GM23338 (cell line): ENCODE measurements at regions not wholly inside any gene's neighbourhood (a gene's known extent, or its start where the extent isn't known, plus 50 kb on each side); places are given as distances from the start of the nearest gene placed in this dataset.

Experiments used
- ATAC-seq: fragments of 200-7000 bp; cut with Tn5 transposase; 3 replicates; pipeline ENCODE4 v1.9.1; 2020
- DNase-seq: peaks from one replicate; pipeline ENCODE4 v3.0.0-alpha.2; 2015; ENCODE audit warnings: low spot score
- H2AFZ ChIP-seq: fragments of 200-600 bp; sonication (generic); 2 replicates; pipeline ENCODE4 v1.8.0; 2016; ENCODE audit warnings: antibody characterized with exemption, mild to moderate bottlenecking, moderate library complexity
- H3F3A ChIP-seq: fragments of 200-600 bp; sonication (generic); replicated peaks from 2 replicates; pipeline ENCODE4 v1.8.0; 2017; ENCODE audit warnings: antibody characterized with exemption, mixed run types, low read depth
- H3K27ac ChIP-seq: fragments of 200-600 bp; sonication (generic); 2 replicates; pipeline ENCODE4 v1.6.1; 2016; ENCODE audit warnings: low read depth
- H3K27me3 ChIP-seq: fragments of 200-600 bp; sonication (generic); 2 replicates; pipeline ENCODE4 v1.8.0; 2016; ENCODE audit warnings: mild to moderate bottlenecking, mixed run types, moderate library complexity; ENCODE audit not compliant: insufficient read depth
- H3K36me3 ChIP-seq: fragments of 200-600 bp; sonication (generic); 2 replicates; pipeline ENCODE4 v1.8.0; 2016; ENCODE audit warnings: mild to moderate bottlenecking; ENCODE audit not compliant: insufficient read depth
- H3K4me1 ChIP-seq: fragments of 200-600 bp; sonication (generic); 2 replicates; pipeline ENCODE4 v1.8.0; 2016; ENCODE audit warnings: mild to moderate bottlenecking, moderate library complexity; ENCODE audit not compliant: insufficient read depth
- H3K4me2 ChIP-seq: fragments of 200-600 bp; sonication (generic); 2 replicates; pipeline ENCODE4 v1.7.1; 2017; ENCODE audit warnings: mixed run types
- H3K4me3 ChIP-seq: fragments of 200-600 bp; sonication (generic); 2 replicates; pipeline ENCODE4 v1.6.1; 2016; ENCODE audit warnings: mixed run types
- H3K79me2 ChIP-seq: fragments of 200-600 bp; sonication (generic); replicated peaks from 2 replicates; pipeline ENCODE4 v1.8.0; 2017; ENCODE audit warnings: mild to moderate bottlenecking; ENCODE audit not compliant: insufficient read depth
- H3K9me2 ChIP-seq: fragments of 200-600 bp; sonication (generic); 2 replicates; pipeline ENCODE4 v1.8.0; 2017; ENCODE audit not compliant: insufficient read depth
- H4K20me1 ChIP-seq: fragments of 200-600 bp; sonication (generic); replicated peaks from 2 replicates; pipeline ENCODE4 v1.8.0; 2017; ENCODE audit warnings: mild to moderate bottlenecking; ENCODE audit not compliant: insufficient read depth
- H3K27ac Mint-ChIP-seq: 2 replicates; pipeline ENCODE4 v1.8.0; 2020; ENCODE audit warnings: inconsistent platforms, mild to moderate bottlenecking, moderate library complexity, mixed read lengths
- H3K27me3 Mint-ChIP-seq: 3 replicates; pipeline ENCODE4 v1.8.0; 2022; ENCODE audit warnings: low read depth, mild to moderate bottlenecking, moderate library complexity, mixed read lengths, inconsistent platforms; ENCODE audit not compliant: insufficient read depth, poor library complexity
- H3K36me3 Mint-ChIP-seq: 3 replicates; pipeline ENCODE4 v1.8.0; 2021; ENCODE audit warnings: low read depth, mild to moderate bottlenecking, inconsistent platforms, moderate library complexity, mixed read lengths
- H3K4me1 Mint-ChIP-seq: 3 replicates; pipeline ENCODE4 v1.8.0; 2020; ENCODE audit warnings: mild to moderate bottlenecking, inconsistent platforms, mixed read lengths
- H3K4me3 Mint-ChIP-seq: 3 replicates; pipeline ENCODE4 v1.8.0; 2021; ENCODE audit warnings: moderate library complexity, mild to moderate bottlenecking, inconsistent platforms, mixed read lengths
- H3K9me3 Mint-ChIP-seq: 3 replicates; pipeline ENCODE4 v1.8.0; 2020; ENCODE audit warnings: moderate library complexity, mild to moderate bottlenecking, inconsistent platforms, mixed read lengths
- CREB1 ChIP-seq: fragments of 250-450 bp; sonication (Bioruptor Pico); IDR thresholded peaks from 2 replicates; pipeline ENCODE4 v1.5.0; 2020; ENCODE audit warnings: low read depth, mild to moderate bottlenecking, moderate library complexity
- EZH2phosphoT487 ChIP-seq: fragments of 200-600 bp; sonication (generic); IDR thresholded peaks from one replicate; pipeline ENCODE4 v1.8.1; 2018; ENCODE audit warnings: antibody characterized with exemption; ENCODE audit not compliant: unreplicated experiment
- JUNB ChIP-seq: IDR thresholded peaks from one replicate; pipeline ENCODE4 v1.6.1; 2016; ENCODE audit warnings: antibody characterized with exemption; ENCODE audit not compliant: unreplicated experiment
- POLR2AphosphoS5 ChIP-seq: IDR thresholded peaks from 2 replicates; pipeline ENCODE4 v1.6.1; 2016; ENCODE audit warnings: antibody characterized with exemption, low read depth
- ZNF114 ChIP-seq: fragments of 250-450 bp; sonication (Bioruptor Pico); IDR thresholded peaks from 2 replicates; pipeline ENCODE4 v1.5.0; 2020; ENCODE audit warnings: mild to moderate bottlenecking, moderate library complexity
- ZNF331 ChIP-seq: fragments of 250-450 bp; sonication (Bioruptor Pico); IDR thresholded peaks from 2 replicates; pipeline ENCODE4 v1.5.0; 2020; ENCODE audit warnings: low read depth, mild to moderate bottlenecking, moderate library complexity
- TF ChIP-seq, protein P1 (sequence below): fragments of 250-450 bp; sonication (Bioruptor Pico); IDR thresholded peaks from 2 replicates; pipeline ENCODE4 v1.5.0; 2020; ENCODE audit warnings: mild to moderate bottlenecking, moderate library complexity

- H2AFZ ChIP-seq: peak overlapping the region; percentile 73; the same call in 1 of the 2 replicates
- no peak overlapping the region for H3K4me2 ChIP-seq
- H3K36me3 ChIP-seq: no peaks in the 10 kb centered on the region
- ATAC-seq (no peak), DNase-seq (no peak)
- Mint-ChIP-seq H3K4me1 (peaks cover 23% of the 10 kb centered on the region; the same call in 2 of the 3 replicates), H3K27me3 (no peaks in the 10 kb centered on the region), H3K4me3 (no peak overlapping the region), H3K9me3 (no peaks in the 10 kb centered on the region), H3K27ac (no peak overlapping the region; the same call in 1 of the 2 replicates), H3K36me3 (no peaks in the 10 kb centered on the region)
- peaks cover 12% of the 10 kb centered on the region for H3K4me1 ChIP-seq
- H4K20me1 ChIP-seq: no peaks in the 10 kb centered on the region
- no peaks in the 10 kb centered on the region for H3K79me2 ChIP-seq
- H3K27ac ChIP-seq: no peak overlapping the region
- H3F3A ChIP-seq: no peaks in the 10 kb centered on the region
- H3K4me3 ChIP-seq: no peak overlapping the region
- TF ChIP-seq POLR2AphosphoS5 (no peak), ZNF331 (no peak), CREB1 (CRISPR knock-in tag) (no peak), ZNF114 (CRISPR knock-in tag) (no peak), JUNB (no peak), EZH2phosphoT487 (no peak)
- TF ChIP-seq, protein P1, sequence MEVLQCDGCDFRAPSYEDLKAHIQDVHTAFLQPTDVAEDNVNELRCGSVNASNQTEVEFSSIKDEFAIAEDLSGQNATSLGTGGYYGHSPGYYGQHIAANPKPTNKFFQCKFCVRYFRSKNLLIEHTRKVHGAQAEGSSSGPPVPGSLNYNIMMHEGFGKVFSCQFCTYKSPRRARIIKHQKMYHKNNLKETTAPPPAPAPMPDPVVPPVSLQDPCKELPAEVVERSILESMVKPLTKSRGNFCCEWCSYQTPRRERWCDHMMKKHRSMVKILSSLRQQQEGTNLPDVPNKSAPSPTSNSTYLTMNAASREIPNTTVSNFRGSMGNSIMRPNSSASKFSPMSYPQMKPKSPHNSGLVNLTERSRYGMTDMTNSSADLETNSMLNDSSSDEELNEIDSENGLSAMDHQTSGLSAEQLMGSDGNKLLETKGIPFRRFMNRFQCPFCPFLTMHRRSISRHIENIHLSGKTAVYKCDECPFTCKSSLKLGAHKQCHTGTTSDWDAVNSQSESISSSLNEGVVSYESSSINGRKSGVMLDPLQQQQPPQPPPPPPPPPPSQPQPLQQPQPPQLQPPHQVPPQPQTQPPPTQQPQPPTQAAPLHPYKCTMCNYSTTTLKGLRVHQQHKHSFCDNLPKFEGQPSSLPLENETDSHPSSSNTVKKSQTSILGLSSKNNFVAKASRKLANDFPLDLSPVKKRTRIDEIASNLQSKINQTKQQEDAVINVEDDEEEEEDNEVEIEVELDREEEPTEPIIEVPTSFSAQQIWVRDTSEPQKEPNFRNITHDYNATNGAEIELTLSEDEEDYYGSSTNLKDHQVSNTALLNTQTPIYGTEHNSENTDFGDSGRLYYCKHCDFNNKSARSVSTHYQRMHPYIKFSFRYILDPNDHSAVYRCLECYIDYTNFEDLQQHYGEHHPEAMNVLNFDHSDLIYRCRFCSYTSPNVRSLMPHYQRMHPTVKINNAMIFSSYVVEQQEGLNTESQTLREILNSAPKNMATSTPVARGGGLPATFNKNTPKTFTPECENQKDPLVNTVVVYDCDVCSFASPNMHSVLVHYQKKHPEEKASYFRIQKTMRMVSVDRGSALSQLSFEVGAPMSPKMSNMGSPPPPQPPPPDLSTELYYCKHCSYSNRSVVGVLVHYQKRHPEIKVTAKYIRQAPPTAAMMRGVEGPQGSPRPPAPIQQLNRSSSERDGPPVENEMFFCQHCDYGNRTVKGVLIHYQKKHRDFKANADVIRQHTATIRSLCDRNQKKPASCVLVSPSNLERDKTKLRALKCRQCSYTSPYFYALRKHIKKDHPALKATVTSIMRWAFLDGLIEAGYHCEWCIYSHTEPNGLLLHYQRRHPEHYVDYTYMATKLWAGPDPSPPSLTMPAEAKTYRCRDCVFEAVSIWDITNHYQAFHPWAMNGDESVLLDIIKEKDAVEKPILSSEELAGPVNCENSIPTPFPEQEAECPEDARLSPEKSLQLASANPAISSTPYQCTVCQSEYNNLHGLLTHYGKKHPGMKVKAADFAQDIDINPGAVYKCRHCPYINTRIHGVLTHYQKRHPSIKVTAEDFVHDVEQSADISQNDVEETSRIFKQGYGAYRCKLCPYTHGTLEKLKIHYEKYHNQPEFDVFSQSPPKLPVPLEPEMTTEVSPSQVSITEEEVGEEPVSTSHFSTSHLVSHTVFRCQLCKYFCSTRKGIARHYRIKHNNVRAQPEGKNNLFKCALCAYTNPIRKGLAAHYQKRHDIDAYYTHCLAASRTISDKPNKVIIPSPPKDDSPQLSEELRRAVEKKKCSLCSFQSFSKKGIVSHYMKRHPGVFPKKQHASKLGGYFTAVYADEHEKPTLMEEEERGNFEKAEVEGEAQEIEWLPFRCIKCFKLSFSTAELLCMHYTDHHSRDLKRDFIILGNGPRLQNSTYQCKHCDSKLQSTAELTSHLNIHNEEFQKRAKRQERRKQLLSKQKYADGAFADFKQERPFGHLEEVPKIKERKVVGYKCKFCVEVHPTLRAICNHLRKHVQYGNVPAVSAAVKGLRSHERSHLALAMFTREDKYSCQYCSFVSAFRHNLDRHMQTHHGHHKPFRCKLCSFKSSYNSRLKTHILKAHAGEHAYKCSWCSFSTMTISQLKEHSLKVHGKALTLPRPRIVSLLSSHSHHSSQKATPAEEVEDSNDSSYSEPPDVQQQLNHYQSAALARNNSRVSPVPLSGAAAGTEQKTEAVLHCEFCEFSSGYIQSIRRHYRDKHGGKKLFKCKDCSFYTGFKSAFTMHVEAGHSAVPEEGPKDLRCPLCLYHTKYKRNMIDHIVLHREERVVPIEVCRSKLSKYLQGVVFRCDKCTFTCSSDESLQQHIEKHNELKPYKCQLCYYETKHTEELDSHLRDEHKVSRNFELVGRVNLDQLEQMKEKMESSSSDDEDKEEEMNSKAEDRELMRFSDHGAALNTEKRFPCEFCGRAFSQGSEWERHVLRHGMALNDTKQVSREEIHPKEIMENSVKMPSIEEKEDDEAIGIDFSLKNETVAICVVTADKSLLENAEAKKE (CRISPR knock-in tag): no peak
- H3K9me2 ChIP-seq: peaks cover 8% of the 10 kb centered on the region; the same call in 1 of the 2 replicates
- no peaks in the 10 kb centered on the region for H3K27me3 ChIP-seq
Measured at GRCh38 chr18:44626807-44627206, 53.9 kb upstream of the SETBP1 start.

- peaks cover 23% of the 10 kb centered on the region; the same call in 2 of the 3 replicates for H3K4me1 Mint-ChIP-seq
- no peaks in the 10 kb centered on the region for H3K27me3 ChIP-seq
- H4K20me1 ChIP-seq: no peaks in the 10 kb centered on the region
- H3K4me3 ChIP-seq: no peak overlapping the region
- no peaks in the 10 kb centered on the region for H3K27me3 Mint-ChIP-seq
- no peak overlapping the region for H3K4me2 ChIP-seq
- no peak overlapping the region for H3K27ac ChIP-seq
- H3K36me3 ChIP-seq: no peaks in the 10 kb centered on the region
- H2AFZ ChIP-seq: peak overlapping the region; percentile 73; the same call in 1 of the 2 replicates
- H3K4me1 ChIP-seq: peaks cover 12% of the 10 kb centered on the region
- no peaks in the 10 kb centered on the region for H3K9me3 Mint-ChIP-seq
- H3F3A ChIP-seq: no peaks in the 10 kb centered on the region
- no peaks in the 10 kb centered on the region for H3K36me3 Mint-ChIP-seq
- no peaks in the 10 kb centered on the region for H3K79me2 ChIP-seq
- H3K9me2 ChIP-seq: peaks cover 8% of the 10 kb centered on the region; the same call in 1 of the 2 replicates
- no peak overlapping the region for H3K4me3 Mint-ChIP-seq
- ATAC-seq (no peak), DNase-seq (no peak)
- no peak overlapping the region; the same call in 1 of the 2 replicates for H3K27ac Mint-ChIP-seq
- TF ChIP-seq, protein P1 (CRISPR knock-in tag): no peak
Measured at GRCh38 chr18:44627280-44627679, 53.4 kb upstream of the SETBP1 start.
